GM18868 (cell line): ENCODE measurements at regions not wholly inside any gene's neighbourhood (a gene's known extent, or its start where the extent isn't known, plus 50 kb on each side); places are given as distances from the start of the nearest gene placed in this dataset.
"Not testable (repeated sequence)": the region's sequence is repeated elsewhere in the genome, so short reads cannot be mapped to it uniquely, and the experiment has no call there.

Source experiments
- ATAC-seq: cut with Tn5 transposase; IDR thresholded peaks from one replicate; pipeline ENCODE4 v1.9.1; 2021; ENCODE audit warnings: mild to moderate bottlenecking, moderate library complexity; ENCODE audit not compliant: unreplicated experiment

DNA sequence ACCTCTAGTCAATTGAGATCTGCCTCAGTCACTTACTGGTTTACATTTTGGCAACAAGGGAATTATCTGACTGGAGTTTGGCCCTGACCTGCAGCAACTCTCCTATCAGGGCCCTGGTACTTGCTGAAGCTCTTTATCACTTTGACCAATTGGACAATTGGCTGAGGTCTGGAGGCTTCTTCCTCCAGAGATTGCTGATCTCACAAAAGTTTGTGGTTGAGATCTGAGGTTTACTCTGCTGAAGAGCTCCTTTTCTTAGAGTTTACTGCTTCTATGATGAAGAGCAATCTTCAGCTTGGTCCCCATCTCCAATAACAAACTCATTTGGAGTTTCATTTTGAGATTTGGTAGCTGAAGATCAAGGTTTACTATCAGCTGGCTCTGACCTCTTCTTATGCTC lies 276.9 kb upstream of the SGCG start:
- ATAC-seq, result no peak

DNA sequence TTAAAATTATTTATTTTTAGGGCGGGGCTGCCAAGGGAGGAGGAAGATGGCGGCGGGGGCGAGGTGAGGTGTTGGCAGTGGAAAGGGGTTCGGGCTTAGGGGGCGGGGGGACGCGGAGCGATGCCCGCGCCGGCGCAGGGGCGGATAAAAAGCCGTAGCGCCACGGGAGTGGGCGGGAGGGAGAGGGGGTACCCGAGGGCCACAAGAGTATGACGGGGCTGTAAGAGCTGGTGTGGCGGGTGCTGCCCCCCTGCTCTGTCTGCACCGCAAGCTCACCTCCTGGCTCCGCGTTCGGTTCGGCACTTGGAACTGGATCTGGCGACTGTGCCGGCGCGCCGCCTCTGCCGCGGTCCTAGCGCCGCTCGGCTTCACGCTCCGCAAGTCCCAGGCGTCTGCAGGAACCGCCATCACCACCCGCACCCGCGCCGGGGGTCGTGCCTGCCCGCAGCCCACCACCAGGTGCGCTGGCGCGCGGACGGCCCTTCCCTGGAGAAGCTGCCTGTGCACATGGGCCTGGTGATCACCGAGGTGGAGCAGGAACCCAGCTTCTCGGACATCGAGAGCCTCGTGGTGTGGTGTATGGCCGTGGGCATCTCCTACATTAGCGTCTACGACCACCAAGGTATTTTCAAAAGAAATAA lies 265.2 kb upstream of the SGCG start:
- ATAC-seq, result peak; percentile 83

DNA sequence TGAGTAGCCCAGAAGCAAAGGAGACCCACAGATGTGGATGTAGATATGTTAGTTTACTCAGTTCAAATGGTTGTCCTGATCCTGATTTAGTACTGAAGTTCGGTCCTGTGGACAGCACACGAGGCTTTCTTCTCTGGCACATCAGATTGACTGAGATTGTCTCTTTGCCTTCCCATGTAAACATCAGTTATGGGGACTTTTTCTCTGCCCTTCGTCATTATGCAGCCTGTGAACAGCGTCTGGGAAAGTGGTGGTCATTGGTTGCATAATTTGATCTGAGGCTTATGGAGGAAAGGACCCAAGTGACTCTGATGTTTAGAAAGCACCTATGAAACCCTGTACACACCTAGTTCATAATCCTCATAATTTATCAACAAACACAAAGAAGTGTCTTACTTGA lies 264.5 kb upstream of the SGCG start:
- not testable (repeated sequence) for ATAC-seq

DNA sequence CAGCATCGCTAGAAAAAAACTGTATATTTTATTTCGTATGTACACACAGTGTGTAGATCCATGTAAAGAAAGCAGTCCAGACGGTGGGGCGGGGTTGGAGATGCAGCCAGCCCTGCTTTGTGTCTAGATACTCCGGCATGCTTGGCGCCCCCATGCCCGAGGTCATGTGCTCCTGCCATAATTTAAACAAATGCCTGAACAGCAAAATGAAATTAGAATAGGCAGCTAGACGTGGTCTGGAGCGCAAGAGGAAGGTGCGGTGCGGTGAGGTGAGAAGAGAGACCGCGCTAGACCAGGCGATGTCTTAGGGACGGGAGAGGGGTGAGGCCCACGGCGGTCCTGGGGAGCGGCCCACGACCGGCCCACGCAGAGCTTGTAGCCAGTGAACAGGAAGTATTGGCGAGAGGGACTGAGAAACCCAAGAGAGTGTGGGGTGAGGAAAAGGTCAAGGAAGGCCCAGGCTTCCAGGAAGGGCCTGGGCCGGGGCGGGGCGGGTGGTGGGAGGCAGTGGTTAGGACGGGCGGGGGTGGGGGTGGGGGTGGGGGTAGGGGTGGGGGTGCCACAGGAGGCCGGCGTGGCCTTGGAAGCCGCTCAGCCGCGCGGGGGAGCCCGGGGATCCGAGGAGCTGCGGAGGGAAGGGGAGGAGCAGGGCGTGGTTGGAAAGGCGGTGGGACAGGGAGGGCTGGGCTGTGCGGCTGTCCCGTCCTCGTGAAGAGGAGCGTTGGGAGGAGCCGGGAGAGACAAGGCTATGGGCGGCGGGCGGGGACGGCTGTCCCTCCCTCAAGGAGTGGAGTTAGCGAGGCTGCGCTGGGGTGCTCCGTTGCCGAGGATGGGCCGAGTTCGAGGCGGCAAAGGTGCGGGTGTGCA lies 254.7 kb upstream of the SGCG start:
- no peak for ATAC-seq

DNA sequence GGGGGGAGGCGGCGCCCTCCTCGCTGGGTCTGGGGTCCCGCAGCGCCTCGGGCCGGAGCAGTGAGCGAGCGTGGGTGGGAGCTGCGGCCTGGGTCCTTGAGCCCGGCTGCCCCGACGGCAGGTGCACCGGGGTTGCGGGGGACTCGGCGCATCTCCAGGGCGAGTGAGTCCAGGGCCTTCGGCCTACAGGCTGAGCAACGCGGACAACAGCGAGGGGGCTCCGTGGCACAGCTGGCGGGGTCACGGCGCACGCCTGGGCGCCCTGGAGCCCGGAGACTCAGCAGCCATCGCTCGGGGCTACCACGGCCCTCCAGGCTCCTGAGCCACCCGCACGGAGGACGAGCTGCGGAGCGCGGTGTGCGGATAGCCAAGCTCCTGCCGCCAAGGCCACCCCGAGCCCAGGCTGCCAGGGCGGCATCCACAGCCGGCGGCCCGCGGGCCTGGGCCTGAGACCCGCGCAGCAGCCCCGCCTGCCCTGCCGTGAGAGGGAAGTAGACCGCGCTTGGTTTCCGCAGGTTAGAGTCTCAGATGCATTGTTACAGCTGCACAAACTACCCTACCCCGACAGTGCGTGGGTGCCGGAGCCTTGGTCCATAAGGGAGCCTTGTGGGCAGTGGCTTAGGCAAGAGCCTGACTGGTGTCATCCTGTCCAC lies 253.9 kb upstream of the SGCG start:
- peak; percentile 46 for ATAC-seq

DNA sequence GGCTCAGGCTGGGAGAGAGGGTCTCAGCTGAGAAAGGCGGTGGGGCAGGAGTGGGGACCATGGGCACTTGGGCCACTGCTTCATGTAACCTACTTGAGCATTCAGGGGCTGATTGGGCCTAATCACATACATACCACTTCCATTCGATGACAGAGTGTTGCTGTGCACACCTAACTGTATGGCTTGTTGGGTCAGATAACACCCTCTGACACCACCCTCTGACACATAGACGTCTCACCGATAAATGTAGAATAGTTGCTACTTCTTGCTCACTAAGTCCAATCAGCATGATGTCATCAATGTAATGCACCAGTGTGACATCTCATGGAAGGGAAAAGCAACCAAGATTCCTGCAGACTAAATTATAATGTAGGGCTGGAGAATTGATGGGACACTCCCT lies 252.9 kb upstream of the SGCG start:
- not testable (repeated sequence) for ATAC-seq

DNA sequence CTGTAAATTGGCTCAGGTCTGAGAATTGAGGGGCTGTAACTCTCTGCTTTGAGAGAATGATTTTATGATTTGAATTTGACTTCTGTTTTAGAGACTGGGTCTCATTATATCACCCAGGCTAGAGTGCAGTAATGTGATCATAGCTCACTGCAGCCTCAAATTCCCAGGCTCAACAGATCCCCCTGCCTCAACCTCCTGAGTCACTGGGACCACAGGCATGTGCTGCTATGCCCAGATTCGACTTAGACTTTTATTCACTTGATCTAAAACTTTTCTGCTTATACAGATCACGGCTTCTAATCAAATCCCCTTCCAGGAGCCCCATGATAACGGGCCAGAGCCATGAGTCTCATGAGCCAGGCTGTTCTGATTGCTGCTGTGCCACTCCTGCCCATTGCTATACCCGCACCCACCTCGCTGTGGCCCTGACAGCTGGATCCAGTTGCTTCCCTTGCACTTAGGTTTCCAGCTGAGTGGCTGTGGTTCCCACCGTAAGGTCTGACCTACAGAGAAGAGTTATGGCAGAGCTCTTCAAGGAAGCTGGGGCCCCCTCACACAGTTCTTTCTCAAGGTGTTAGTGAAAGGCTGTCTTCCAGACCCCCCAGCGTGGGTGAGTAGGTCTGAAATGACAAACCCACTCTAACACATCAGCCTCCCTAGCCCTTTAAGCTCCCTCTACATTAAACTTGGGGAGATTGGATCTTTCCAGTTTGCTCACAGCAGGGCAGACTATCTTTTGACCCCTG lies 251.2 kb upstream of the SGCG start:
- no peak for ATAC-seq

DNA sequence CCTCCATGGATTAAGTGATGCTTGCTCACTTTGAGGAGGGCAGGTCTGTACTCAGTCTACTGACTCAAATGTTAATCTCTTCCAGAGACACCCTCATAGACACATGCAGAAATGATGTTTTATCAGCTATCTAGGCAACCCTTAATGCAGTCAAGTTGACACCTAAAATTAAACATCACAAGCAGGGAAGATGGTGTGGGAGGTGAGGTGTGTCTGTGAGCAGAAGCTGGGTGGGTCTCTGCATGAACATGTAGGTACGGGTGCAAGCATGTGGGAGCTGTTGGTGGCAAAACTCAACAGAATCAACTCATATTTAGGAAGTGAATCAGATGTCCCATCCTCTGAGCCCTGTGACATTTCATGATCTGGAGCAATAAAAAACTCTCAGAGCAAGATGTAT lies 249.2 kb upstream of the SGCG start:
- no peak for ATAC-seq

DNA sequence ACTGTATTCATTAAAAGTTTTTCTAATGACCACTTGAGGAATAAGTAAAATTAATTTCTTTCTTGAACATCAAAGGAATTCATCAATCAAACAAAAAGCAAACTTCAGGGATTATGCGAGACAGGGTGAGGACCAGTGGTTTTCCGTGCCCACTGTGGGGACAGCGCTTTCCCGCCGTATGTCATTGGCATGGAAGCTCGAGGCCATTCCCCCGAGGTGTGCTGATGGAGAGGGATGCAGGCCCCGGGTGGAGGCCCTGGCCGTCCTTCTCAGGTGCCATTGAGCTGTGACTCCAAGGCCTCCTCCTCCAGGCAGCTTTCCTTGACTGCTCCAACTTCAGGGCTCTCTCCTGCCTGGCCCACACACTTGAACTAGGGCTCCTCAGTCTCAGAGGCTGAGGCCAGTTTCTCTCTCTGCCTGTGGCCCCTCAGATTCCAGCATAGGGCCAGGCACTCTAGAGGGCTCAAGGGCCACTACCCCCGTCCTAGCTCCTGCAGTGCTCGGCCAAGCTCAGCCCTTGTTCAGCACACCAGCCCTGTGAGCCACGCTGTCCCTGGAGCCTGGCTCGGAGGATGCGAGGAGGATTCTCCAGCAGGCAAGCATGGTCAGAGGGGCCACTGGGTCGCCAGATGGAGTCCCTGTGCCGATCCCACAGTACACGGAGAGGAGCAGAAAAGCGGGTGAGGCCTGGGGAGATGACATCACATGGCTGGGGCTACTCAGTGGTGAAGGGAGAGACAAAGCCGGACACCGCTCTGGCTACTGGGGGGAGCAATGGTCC lies 248.0 kb upstream of the SGCG start:
- not testable (repeated sequence) for ATAC-seq

DNA sequence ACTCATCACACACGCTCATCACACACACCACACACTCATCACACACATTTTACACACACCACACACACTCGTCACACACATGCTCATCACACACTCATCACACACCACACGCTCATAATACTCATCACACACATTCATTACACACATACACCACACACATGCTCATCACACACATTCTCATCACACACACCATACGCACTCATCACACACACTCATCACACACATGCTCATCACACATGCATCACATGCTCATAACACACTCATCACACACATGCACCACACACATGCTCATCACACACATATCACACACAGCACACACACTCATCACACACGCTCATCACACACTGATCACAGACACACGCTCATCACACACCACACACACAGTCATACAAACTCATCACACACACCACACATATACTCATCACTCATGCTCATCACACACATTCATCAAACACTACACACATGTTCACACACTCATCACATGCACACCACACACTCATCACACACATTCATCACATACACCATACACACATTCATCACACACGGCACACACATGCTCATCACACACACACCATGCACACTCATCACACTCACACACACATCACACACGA lies 247.1 kb upstream of the SGCG start:
- ATAC-seq, result no peak

DNA sequence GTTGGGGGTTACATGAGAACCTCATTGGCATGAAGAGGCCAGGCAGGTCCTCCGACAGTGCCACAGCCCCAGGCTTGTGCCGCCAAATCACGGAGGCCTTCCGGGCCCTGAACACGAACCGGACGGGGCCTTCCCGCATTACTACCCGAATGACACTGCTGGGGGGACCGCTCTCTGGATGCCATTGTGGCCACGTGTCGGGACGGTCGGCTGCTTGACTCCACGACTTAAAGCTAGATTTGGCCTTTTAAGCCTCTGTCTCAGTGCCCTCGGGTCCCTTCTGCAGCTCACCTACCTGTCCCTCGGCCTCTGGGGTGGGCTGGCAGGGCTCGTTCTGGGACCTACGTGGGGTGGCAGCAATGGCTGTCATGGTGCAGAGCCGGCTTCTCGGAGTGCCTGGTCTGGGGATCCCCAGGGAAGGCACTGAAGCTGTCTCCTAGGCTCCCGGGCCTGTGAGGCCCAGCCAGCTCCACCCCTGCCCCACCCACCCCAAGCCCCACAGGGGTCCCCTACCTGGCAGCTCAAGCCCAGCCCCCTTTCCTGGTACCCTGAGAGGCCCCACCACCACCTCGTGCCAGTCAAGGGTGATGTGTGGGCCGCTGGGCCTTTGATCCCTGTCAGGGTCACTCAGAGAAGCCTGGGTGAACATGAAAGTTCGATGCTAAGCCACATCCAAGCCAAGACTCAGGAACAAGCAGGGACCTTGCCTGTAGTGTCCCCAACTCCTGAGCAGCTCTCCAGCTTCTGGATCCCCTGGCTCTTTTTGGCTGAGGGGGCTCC lies 245.8 kb upstream of the SGCG start:
- no peak for ATAC-seq

DNA sequence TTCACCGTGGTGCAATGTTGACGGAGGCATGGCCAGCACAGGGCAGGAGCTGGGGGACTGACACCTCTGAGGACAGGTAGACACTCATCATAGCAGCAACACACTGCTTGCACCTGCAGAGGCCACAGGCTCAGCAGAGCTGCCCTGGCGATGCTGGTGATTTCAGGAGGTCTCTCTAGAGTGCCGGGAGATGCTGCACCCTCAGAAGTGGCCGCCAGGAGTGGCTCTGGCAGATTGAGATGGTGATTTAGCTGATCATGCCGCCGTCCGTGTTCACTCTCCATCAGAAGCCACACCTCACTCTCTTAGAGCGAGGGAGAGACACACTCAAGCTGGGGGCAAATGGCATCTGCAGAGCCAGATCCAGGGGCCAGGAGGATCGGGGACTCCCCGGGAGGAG lies 244.6 kb upstream of the SGCG start:
- ATAC-seq, result no peak

DNA sequence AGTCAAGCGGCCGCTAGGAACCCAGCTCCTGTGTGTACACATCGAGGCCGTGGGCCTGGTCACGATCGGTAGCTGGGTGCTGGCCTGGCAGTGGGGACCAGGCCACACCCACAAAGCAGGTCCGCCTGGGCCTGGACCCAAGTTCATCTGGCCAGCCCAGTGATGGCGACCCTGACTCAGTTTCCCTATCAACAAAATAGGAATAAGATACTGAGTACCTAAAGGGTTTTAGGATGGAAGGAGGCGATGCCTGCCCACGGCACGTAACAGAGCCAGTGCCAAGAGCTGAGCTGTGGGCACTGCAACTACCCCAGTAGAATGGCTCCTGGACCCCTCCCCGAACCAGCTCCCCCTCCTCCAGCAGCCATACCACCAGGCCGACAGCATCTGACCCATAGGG lies 243.5 kb upstream of the SGCG start:
- ATAC-seq, result no peak

DNA sequence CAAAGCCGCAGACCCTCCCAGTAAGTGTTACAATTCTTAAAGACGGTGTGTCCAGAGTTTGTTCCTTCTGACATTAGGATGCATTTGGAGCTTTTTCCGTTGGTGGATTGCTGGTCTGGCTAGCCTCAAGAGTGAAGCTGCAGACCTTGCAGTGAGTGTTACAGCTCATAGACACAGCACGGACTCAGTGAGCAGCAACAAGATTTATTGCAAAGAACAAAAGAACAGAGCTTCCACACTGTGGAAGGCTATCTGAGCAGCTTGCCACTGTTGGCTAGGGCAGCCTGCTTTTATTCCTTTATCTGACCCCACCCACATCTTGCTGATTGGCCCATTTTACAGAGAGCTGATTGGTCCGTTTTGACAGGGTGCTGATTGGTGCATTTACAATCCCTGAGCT lies 242.8 kb upstream of the SGCG start:
- ATAC-seq, result no peak

DNA sequence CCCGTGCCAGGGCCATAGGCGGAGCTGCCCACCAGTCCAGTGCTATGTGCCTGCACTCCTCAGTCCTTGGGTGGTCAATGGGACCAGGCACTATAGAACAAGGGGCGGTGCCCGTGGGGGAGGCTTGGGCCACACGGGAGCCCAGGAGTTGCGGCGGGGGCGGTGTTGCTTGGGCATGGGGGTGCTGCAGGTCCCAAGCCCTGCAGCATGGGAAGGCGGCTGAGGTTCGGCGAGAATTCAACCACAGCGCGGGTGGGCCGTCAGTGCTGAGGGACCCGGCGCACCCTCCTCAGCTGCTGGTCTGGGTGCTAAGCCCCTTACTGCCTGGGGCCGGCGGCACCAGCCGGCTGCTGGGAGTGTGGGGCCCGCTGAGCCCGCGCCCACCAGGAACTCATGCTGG lies 242.2 kb upstream of the SGCG start:
- ATAC-seq, result no peak

DNA sequence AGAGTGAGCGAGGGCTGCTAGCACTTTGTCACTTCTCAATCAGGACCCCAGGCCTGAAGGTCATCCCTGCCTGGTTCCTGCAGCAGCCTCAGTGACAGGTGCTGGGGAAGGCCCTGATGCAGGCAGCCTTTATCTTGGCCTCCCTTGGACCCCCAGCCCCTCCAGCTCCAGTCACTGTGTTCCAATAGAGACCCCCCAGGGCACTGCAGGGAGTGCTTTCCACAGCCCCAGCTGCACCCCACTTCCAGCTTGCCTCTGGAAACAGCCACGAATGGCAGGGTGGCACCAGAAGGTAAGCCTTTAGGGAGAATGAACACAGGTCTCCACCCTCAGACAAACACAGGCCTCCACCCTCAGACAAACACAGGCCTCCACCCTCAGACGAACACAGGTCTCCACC lies 241.6 kb upstream of the SGCG start:
- no peak for ATAC-seq

DNA sequence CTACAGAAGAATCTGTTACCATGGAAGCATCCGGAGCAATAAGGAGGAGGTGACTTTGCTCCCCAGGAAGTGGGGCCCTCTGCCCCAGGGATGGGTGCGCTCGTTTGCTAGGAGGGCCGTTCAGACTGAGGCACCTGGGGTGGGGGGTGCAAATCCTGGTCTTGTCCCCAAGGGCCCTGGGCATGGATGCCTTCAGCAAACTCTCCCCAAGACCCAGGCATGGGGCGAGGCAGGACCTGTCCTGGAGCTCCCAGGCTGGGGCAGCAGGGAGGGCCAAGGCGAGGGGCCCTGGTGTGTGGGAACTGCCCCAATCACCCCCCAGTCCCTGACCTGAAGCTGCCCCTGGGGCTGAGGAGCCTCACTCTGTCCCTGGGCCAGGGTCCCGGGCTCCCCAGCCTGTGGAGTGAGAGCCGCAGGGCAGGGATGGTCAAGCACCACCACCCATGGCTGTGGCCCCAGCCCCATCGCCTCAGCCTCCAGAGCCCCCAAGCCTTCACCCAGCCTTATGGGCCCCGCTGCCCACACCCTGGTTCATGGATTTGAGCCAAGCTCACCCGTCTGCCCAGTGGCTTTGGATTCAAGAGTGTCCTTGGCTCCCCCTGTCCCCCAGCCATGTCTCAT lies 240.6 kb upstream of the SGCG start:
- no peak for ATAC-seq

DNA sequence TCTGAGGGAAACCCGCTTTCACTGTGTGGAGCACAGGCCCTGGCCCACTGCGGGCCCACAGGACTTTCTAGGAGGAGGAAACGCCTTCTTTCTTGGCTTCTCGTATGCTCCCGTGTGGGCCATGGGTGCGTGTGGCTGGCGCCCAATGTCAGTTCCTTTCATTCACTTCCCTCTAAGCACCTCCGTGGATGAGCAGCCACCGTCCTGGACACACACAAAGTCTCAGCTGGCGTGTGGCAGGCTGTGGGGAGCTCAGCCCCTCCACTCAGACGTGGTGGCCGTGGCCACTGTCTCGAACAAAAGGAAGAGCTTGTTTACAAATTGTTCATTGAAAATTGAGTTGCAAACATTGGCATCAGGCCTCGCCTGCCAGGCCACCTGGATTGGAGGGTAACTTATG lies 240.0 kb upstream of the SGCG start:
- no peak for ATAC-seq

DNA sequence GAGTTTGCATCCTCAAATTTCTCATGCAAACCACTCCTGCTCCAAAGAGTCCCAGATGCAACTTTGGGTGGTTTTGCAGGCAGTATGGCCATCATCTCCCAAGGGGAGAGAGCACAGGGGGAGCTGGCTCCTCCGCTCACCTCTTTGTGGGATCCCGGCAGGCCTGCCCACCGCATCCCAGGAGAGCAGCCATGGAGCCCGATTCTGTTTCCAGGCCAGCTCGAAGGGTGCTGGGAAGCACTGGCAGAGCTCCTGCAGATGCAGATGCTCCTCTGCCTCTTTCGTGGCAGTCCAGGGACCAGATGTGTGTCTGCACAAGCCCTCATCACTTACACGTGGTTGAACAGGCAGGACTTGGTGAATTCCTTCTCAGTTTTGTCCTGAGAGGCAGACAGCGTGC lies 239.3 kb upstream of the SGCG start:
- not testable (repeated sequence) for ATAC-seq
